IMR-90 (cell line): ENCODE measurements at regions not wholly inside any gene's neighbourhood (a gene's known extent, or its start where the extent isn't known, plus 50 kb on each side); places are given as distances from the start of the nearest gene placed in this dataset.

Experiments
- ATAC-seq: fragments of 200-7000 bp; cut with Tn5 transposase; 2 replicates; pipeline ENCODE4 v1.9.1; 2020; ENCODE audit warnings: low read depth, mild to moderate bottlenecking, moderate library complexity
- BruUV-seq: library from RNA; stranded (reverse); fragments of 400-500 nt; replicated peaks from 2 replicates; lab custom pipeline; 2021; lab: Mats Ljungman, UMichigan
- CTCF ChIA-PET: fragments of 300-600 bp; formaldehyde crosslinking; extraction: SDS; loops from one replicate; lab custom pipeline; 2021; ENCODE audit warnings: antibody characterized with exemption; lab: Yijun Ruan, JAX
- POLR2A ChIA-PET: fragments of 300-600 bp; sonication (Branson Sonifier 250); formaldehyde crosslinking; loops from one replicate; lab custom pipeline; 2022; ENCODE audit warnings: antibody characterized with exemption; ENCODE audit not compliant: unreplicated experiment; lab: Charles Lee
- DNase-seq: peaks from one replicate; pipeline ENCODE4 v3.0.0; 2013
- H2AFZ ChIP-seq: replicated peaks from 2 replicates; pipeline ENCODE3; 2013; ENCODE audit warnings: low read length, mild to moderate bottlenecking; ENCODE audit not compliant: poor library complexity
- H2AK5ac ChIP-seq: 2 replicates; pipeline ENCODE4 v1.6.1; 2013; ENCODE audit warnings: low read depth, low read length, inconsistent platforms
- H2AK9ac ChIP-seq: replicated peaks from 2 replicates; pipeline ENCODE3; 2013; ENCODE audit warnings: mild to moderate bottlenecking, low read depth, low read length, moderate library complexity; ENCODE audit not compliant: poor library complexity
- H2BK120ac ChIP-seq: 2 replicates; pipeline ENCODE4 v1.6.1; 2013; ENCODE audit warnings: low read depth, low read length, inconsistent platforms
- H2BK15ac ChIP-seq: 3 replicates; pipeline ENCODE4 v1.6.1; 2013; ENCODE audit warnings: low read depth, low read length, inconsistent platforms
- H2BK20ac ChIP-seq: 2 replicates; pipeline ENCODE4 v1.6.1; 2013; ENCODE audit warnings: low read depth, mild to moderate bottlenecking, inconsistent platforms, low read length, moderate library complexity
- H2BK5ac ChIP-seq: 2 replicates; pipeline ENCODE4 v1.6.1; 2013; ENCODE audit warnings: mild to moderate bottlenecking, low read depth, low read length, inconsistent platforms; ENCODE audit not compliant: poor library complexity, severe bottlenecking
- H3K14ac ChIP-seq: replicated peaks from 2 replicates; pipeline ENCODE4 v1.6.1; 2013; ENCODE audit warnings: low read depth, low read length, inconsistent platforms
- H3K18ac ChIP-seq: 2 replicates; pipeline ENCODE4 v1.6.1; 2013; ENCODE audit warnings: low read depth, low read length, control low read depth
- H3K23ac ChIP-seq: 2 replicates; pipeline ENCODE4 v1.6.1; 2013; ENCODE audit warnings: low read depth, low read length, inconsistent platforms
- H3K27ac ChIP-seq: 2 replicates; pipeline ENCODE4 v1.5.1; 2013; ENCODE audit warnings: mild to moderate bottlenecking, control low read depth, low read length; ENCODE audit not compliant: insufficient read depth
- H3K27me3 ChIP-seq: 2 replicates; pipeline ENCODE4 v1.6.1; 2013; ENCODE audit warnings: low read length; ENCODE audit not compliant: control insufficient read depth, insufficient read depth
- H3K36me3 ChIP-seq: 2 replicates; pipeline ENCODE4 v1.6.1; 2013; ENCODE audit warnings: low read length, mixed read lengths; ENCODE audit not compliant: control insufficient read depth, insufficient read depth
- H3K4ac ChIP-seq: 2 replicates; pipeline ENCODE4 v1.6.1; 2013; ENCODE audit warnings: low read depth, low read length, inconsistent platforms
- H3K4me1 ChIP-seq: 2 replicates; pipeline ENCODE4 v1.6.1; 2013; ENCODE audit warnings: low read length, mixed read lengths; ENCODE audit not compliant: control insufficient read depth, insufficient read depth
- H3K4me2 ChIP-seq: 2 replicates; pipeline ENCODE4 v1.6.1; 2013; ENCODE audit warnings: low read depth, mild to moderate bottlenecking, control low read depth, low read length, moderate library complexity
- H3K4me3 ChIP-seq: 2 replicates; pipeline ENCODE4 v1.5.1; 2013; ENCODE audit warnings: low read depth, mild to moderate bottlenecking, control low read depth, low read length, moderate library complexity; ENCODE audit not compliant: insufficient read depth
- H3K56ac ChIP-seq: 2 replicates; pipeline ENCODE4 v1.6.1; 2013; ENCODE audit warnings: low read length, inconsistent platforms; ENCODE audit not compliant: insufficient read depth; ENCODE audit errors: extremely low read depth
- H3K79me1 ChIP-seq, 2 experiments: 2 replicates each; pipeline ENCODE4 v1.6.1; 2013; ENCODE audit warnings: low read length in 2 of 2, inconsistent platforms in 1 of 2, low read depth in 1 of 2
- H3K9ac ChIP-seq: 2 replicates; pipeline ENCODE4 v1.6.1; 2013; ENCODE audit warnings: low read depth, low read length, control low read depth
- H3K9me1 ChIP-seq: 2 replicates; pipeline ENCODE4 v1.6.1; 2013; ENCODE audit warnings: low read length, inconsistent platforms; ENCODE audit not compliant: insufficient read depth
- H3K9me3 ChIP-seq: 2 replicates; pipeline ENCODE4 v1.6.1; 2013; ENCODE audit warnings: low read length; ENCODE audit not compliant: control insufficient read depth, insufficient read depth
- H4K20me1 ChIP-seq: 2 replicates; pipeline ENCODE4 v1.6.1; 2013; ENCODE audit warnings: low read length, inconsistent platforms; ENCODE audit not compliant: insufficient read depth
- H4K5ac ChIP-seq: 2 replicates; pipeline ENCODE4 v1.6.1; 2013; ENCODE audit warnings: mild to moderate bottlenecking, low read depth, low read length, control low read depth
- H4K8ac ChIP-seq, 2 experiments: 2 replicates each; pipeline ENCODE4 v1.6.1; 2013; ENCODE audit warnings: low read depth in 2 of 2, low read length in 2 of 2, control low read depth in 1 of 2, inconsistent platforms in 1 of 2
- H4K91ac ChIP-seq: 2 replicates; pipeline ENCODE4 v1.6.1; 2013; ENCODE audit warnings: low read depth, low read length, inconsistent platforms; ENCODE audit not compliant: insufficient read depth
- CEBPB ChIP-seq: IDR thresholded peaks from 2 replicates; pipeline ENCODE4 v1.6.1; 2012; ENCODE audit warnings: low read depth, low read length, improper control_type of control experiment
- CHD1 ChIP-seq: IDR thresholded peaks from 2 replicates; pipeline ENCODE4 v1.6.1; 2012; ENCODE audit warnings: low read depth, low read length, improper control_type of control experiment
- FOS ChIP-seq: fragments of 150-350 bp; IDR thresholded peaks from 2 replicates; pipeline ENCODE4 v1.6.1; 2016; ENCODE audit warnings: low read depth, low read length
- MAFK ChIP-seq: IDR thresholded peaks from 2 replicates; pipeline ENCODE4 v1.6.1; 2012; ENCODE audit warnings: low read depth, low read length, improper control_type of control experiment
- MAZ ChIP-seq: IDR thresholded peaks from 2 replicates; pipeline ENCODE4 v1.6.1; 2012; ENCODE audit warnings: low read depth, mild to moderate bottlenecking, low read length, improper control_type of control experiment, moderate library complexity, borderline replicate concordance
- MXI1 ChIP-seq: IDR thresholded peaks from 2 replicates; pipeline ENCODE4 v1.6.1; 2012; ENCODE audit warnings: low read depth, mild to moderate bottlenecking, low read length, moderate library complexity, borderline replicate concordance
- NFE2L2 ChIP-seq: fragments of 150-350 bp; IDR thresholded peaks from 2 replicates; pipeline ENCODE4 v1.6.1; 2016; ENCODE audit warnings: low read depth, mild to moderate bottlenecking, low read length
- POLR2A ChIP-seq: IDR thresholded peaks from 2 replicates; pipeline ENCODE4 v1.6.1; 2012; ENCODE audit warnings: mild to moderate bottlenecking, low read depth, low read length
- RFX5 ChIP-seq: IDR thresholded peaks from 2 replicates; pipeline ENCODE4 v1.8.0; 2012; ENCODE audit warnings: low read depth, mild to moderate bottlenecking, low read length, moderate library complexity
- SMC3 ChIP-seq: fragments of 150-350 bp; IDR thresholded peaks from 2 replicates; pipeline ENCODE4 v1.6.1; 2016; ENCODE audit warnings: low read depth, mild to moderate bottlenecking, antibody characterized with exemption, low read length, moderate library complexity
- WGBS, 2 experiments: methylation state at CpG; one replicate each; pipeline versions ENCODE4 v1.1.5 to v1.1.7; 2013; ENCODE audit warnings: missing lambda C conversion rate in 2 of 2; ENCODE audit not compliant: insufficient read length in 1 of 2; ENCODE audit errors: extremely low coverage in 2 of 2; 5-methylcytosine and 5-hydroxymethylcytosine counted together
- dilution Hi-C: fragments of 300-500 bp; cut with HindIII; formaldehyde crosslinking; loops from one replicate; pipeline ENCODE4 v1.14.3; 2018; ENCODE audit warnings: low sequenced_read_pairs; ENCODE audit not compliant: unreplicated experiment
- in situ Hi-C: fragments of 300-500 bp; cut with MboI; formaldehyde crosslinking; loops from 3 replicates; pipeline ENCODE4 v1.14.3; 2019; ENCODE audit warnings: low sequenced_read_pairs, inconsistent platforms, mixed read lengths
- intact Hi-C: fragments of 100-400 bp; cut with micrococcal nuclease; formaldehyde crosslinking; loops from 2 replicates; pipeline ENCODE4 v1.10.0; 2022
- TF ChIP-seq, protein P1 (sequence below): fragments of 150-350 bp; IDR thresholded peaks from 2 replicates; pipeline ENCODE4 v1.6.1; 2016; ENCODE audit warnings: low read depth, mild to moderate bottlenecking, low read length, moderate library complexity, borderline replicate concordance
- TF ChIP-seq, protein P2 (sequence below): conservative IDR thresholded peaks from 2 replicates; pipeline ENCODE4 v1.5.1; 2012; ENCODE audit warnings: mild to moderate bottlenecking, low read depth, low read length, improper control_type of control experiment
- TF ChIP-seq, protein P3 (sequence below): fragments of 150-350 bp; IDR thresholded peaks from 2 replicates; pipeline ENCODE4 v1.6.1; 2017; ENCODE audit warnings: mild to moderate bottlenecking, antibody characterized with exemption, low read length, low read depth

DNA sequence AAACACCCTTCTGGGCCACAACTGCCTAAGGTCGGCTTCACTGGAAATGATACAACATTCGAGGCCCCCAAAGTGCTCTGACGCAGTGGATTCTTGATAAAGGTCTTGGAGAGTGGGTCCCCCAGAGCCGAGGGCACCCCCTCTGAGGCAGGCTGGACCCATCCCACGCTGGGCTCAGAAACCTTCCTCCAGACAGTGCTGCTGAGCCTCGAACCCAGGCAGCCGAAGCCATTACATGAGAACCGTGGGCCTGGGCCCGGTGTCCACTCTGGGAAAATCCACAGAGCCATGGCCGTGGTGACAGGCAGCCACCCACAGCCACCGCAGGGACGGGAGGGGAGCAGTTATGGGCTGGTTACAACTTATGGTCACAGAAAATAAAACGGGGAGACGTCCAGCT lies 81.4 kb upstream of the ID2 start:
- dilution Hi-C loops (no loop called here), in situ Hi-C loops (no loop called here), intact Hi-C loops (no loop called here)
- Histone ChIP-seq H3K4me3 (no peak overlapping the region), H3K4me1 (peaks cover 6% of the 10 kb centered on the region), H4K5ac (no peak overlapping the region), H3K56ac (no peak overlapping the region), H3K23ac (no peak overlapping the region), H3K9me3 (no peaks in the 10 kb centered on the region), H4K20me1 (0 out of 2 replicates have a peak, but pooled peaks cover under 1% of the 10 kb centered on the region), H3K18ac (no peak overlapping the region), H4K91ac (0 out of 2 replicates have a peak overlapping the region, but pooled peaks have one; percentile 28), H3K27me3 (no peaks in the 10 kb centered on the region), H2AK5ac (0 out of 2 replicates have a peak overlapping the region, but pooled peaks have one; percentile 25), H4K8ac (no peak overlapping the region), H3K9me1 (peaks cover 24% of the 10 kb centered on the region), H2BK20ac (no peak overlapping the region), H3K14ac (no peak overlapping the region), H2AFZ (peak overlapping the region; percentile 52), H3K4me2 (no peak overlapping the region), H2BK5ac (no peak overlapping the region), H3K79me1 (no peaks in the 10 kb centered on the region), H2AK9ac (peak overlapping the region; percentile 45), H2BK15ac (no peak overlapping the region), H3K9ac (no peak overlapping the region), H2BK120ac (no peak overlapping the region), H3K36me3 (no peaks in the 10 kb centered on the region), H3K4ac (no peak overlapping the region), H3K27ac (no peak overlapping the region)
- POLR2A ChIA-PET = no interaction called here
- CTCF ChIA-PET = no interaction called here
- DNase-seq (no peak), ATAC-seq (no peak)
- WGBS, 2 experiments = 95% methylated on average over 7 of the region's 14 CpGs; no CpG with 5 or more reads in 1 of the 2 experiments
- no TSS peak for BruUV-seq
- no peak for TF ChIP-seq CHD1
- no peak for TF ChIP-seq NFE2L2
- TF ChIP-seq SMC3 = no peak
- no peak for TF ChIP-seq RFX5
- no peak for TF ChIP-seq FOS
- TF ChIP-seq, protein P1, sequence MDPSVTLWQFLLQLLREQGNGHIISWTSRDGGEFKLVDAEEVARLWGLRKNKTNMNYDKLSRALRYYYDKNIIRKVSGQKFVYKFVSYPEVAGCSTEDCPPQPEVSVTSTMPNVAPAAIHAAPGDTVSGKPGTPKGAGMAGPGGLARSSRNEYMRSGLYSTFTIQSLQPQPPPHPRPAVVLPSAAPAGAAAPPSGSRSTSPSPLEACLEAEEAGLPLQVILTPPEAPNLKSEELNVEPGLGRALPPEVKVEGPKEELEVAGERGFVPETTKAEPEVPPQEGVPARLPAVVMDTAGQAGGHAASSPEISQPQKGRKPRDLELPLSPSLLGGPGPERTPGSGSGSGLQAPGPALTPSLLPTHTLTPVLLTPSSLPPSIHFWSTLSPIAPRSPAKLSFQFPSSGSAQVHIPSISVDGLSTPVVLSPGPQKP = no peak
- TF ChIP-seq CEBPB = no peak
- TF ChIP-seq, protein P2, sequence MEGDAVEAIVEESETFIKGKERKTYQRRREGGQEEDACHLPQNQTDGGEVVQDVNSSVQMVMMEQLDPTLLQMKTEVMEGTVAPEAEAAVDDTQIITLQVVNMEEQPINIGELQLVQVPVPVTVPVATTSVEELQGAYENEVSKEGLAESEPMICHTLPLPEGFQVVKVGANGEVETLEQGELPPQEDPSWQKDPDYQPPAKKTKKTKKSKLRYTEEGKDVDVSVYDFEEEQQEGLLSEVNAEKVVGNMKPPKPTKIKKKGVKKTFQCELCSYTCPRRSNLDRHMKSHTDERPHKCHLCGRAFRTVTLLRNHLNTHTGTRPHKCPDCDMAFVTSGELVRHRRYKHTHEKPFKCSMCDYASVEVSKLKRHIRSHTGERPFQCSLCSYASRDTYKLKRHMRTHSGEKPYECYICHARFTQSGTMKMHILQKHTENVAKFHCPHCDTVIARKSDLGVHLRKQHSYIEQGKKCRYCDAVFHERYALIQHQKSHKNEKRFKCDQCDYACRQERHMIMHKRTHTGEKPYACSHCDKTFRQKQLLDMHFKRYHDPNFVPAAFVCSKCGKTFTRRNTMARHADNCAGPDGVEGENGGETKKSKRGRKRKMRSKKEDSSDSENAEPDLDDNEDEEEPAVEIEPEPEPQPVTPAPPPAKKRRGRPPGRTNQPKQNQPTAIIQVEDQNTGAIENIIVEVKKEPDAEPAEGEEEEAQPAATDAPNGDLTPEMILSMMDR = no peak
- no peak for TF ChIP-seq POLR2A
- no peak for TF ChIP-seq MXI1
- no peak for TF ChIP-seq MAZ
- TF ChIP-seq, protein P3, sequence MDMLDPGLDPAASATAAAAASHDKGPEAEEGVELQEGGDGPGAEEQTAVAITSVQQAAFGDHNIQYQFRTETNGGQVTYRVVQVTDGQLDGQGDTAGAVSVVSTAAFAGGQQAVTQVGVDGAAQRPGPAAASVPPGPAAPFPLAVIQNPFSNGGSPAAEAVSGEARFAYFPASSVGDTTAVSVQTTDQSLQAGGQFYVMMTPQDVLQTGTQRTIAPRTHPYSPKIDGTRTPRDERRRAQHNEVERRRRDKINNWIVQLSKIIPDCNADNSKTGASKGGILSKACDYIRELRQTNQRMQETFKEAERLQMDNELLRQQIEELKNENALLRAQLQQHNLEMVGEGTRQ = no peak
- TF ChIP-seq MAFK = no peak
